ENCODE measurements at regions not wholly inside any gene's neighbourhood (a gene's known extent, or its start where the extent isn't known, plus 50 kb on each side); places are given as distances from the start of the nearest gene placed in this dataset.
"Not testable (repeated sequence)": the region's sequence is repeated elsewhere in the genome, so short reads cannot be mapped to it uniquely, and the experiment has no call there.

- DNase-seq (ENCODE audit: low read depth) = no peak
- no peak overlapping the region for H3K4me3 ChIP-seq (ENCODE audit: low read depth, low read length)
Observed at GRCh38 chr3:28018925-28019718, 222.3 kb upstream of the CMC1 start.

GRCh38 chr3:28019740-28020139 lies 221.7 kb upstream of the CMC1 start:
- H3K4me3 ChIP-seq (ENCODE audit: low read depth, low read length) = no peak overlapping the region
- no peak for DNase-seq (ENCODE audit: low read depth)

- no peak for DNase-seq (ENCODE audit: low read depth)
- H3K4me3 ChIP-seq (ENCODE audit: low read depth, low read length) = no peak overlapping the region
Observed at GRCh38 chr3:28022916-28023315, 218.5 kb upstream of the CMC1 start.

- DNase-seq (ENCODE audit: low read depth) = no peak
- no peak overlapping the region for H3K4me3 ChIP-seq (ENCODE audit: low read depth, low read length)
Observed at GRCh38 chr3:28028554-28028953, 212.9 kb upstream of the CMC1 start.

- no peak overlapping the region for H3K4me3 ChIP-seq (ENCODE audit: low read depth, low read length)
- DNase-seq (ENCODE audit: low read depth) = no peak
Observed at GRCh38 chr3:28033059-28033784, 208.2 kb upstream of the CMC1 start.

GRCh38 chr3:28036599-28037575 lies 204.5 kb upstream of the CMC1 start:
- no peak for DNase-seq (ENCODE audit: low read depth)
- H3K4me3 ChIP-seq (ENCODE audit: low read depth, low read length) = no peak overlapping the region

- H3K4me3 ChIP-seq (ENCODE audit: low read depth, low read length) = no peak overlapping the region
- DNase-seq (ENCODE audit: low read depth) = no peak
Observed at GRCh38 chr3:28039234-28039633, 202.2 kb upstream of the CMC1 start.

- DNase-seq (ENCODE audit: low read depth) = no peak
- no peak overlapping the region for H3K4me3 ChIP-seq (ENCODE audit: low read depth, low read length)
Observed at GRCh38 chr3:28039829-28040228, 201.6 kb upstream of the CMC1 start.

GRCh38 chr3:28042095-28042635 lies 199.3 kb upstream of the CMC1 start:
- DNase-seq (ENCODE audit: low read depth) = no peak
- no peak overlapping the region for H3K4me3 ChIP-seq (ENCODE audit: low read depth, low read length)

- DNase-seq (ENCODE audit: low read depth) = no peak
- H3K4me3 ChIP-seq (ENCODE audit: low read depth, low read length) = no peak overlapping the region
Observed at GRCh38 chr3:28042707-28043106, 198.7 kb upstream of the CMC1 start.

GRCh38 chr3:28050120-28050519 lies 191.3 kb upstream of the CMC1 start:
- H3K4me3 ChIP-seq (ENCODE audit: low read depth, low read length) = no peak overlapping the region
- DNase-seq (ENCODE audit: low read depth) = no peak

- DNase-seq (ENCODE audit: low read depth) = peak; percentile 24
- no peak overlapping the region for H3K4me3 ChIP-seq (ENCODE audit: low read depth, low read length)
Observed at GRCh38 chr3:28050885-28051284, 190.5 kb upstream of the CMC1 start.

GRCh38 chr3:28053759-28054158 lies 187.7 kb upstream of the CMC1 start:
- H3K4me3 ChIP-seq (ENCODE audit: low read depth, low read length) = no peak overlapping the region
- peak; percentile 28 for DNase-seq (ENCODE audit: low read depth)

GRCh38 chr3:28056806-28057205 lies 184.6 kb upstream of the CMC1 start:
- no peak for DNase-seq (ENCODE audit: low read depth)
- no peak overlapping the region for H3K4me3 ChIP-seq (ENCODE audit: low read depth, low read length)

GRCh38 chr3:28057539-28057938 lies 183.9 kb upstream of the CMC1 start:
- H3K4me3 ChIP-seq (ENCODE audit: low read depth, low read length) = no peak overlapping the region
- DNase-seq (ENCODE audit: low read depth) = no peak

- not testable (repeated sequence) for H3K4me3 ChIP-seq (ENCODE audit: low read depth, low read length); DNase-seq (ENCODE audit: low read depth)
Observed at GRCh38 chr3:28059199-28059598, 182.2 kb upstream of the CMC1 start.

GRCh38 chr3:28066020-28066419 lies 175.4 kb upstream of the CMC1 start:
- H3K4me3 ChIP-seq (ENCODE audit: low read depth, low read length) = no peak overlapping the region
- DNase-seq (ENCODE audit: low read depth) = no peak

- no peak for DNase-seq (ENCODE audit: low read depth)
- H3K4me3 ChIP-seq (ENCODE audit: low read depth, low read length) = no peak overlapping the region
Observed at GRCh38 chr3:28067014-28067413, 174.4 kb upstream of the CMC1 start.

- no peak overlapping the region for H3K4me3 ChIP-seq (ENCODE audit: low read depth, low read length)
- no peak for DNase-seq (ENCODE audit: low read depth)
Observed at GRCh38 chr3:28068342-28068741, 173.1 kb upstream of the CMC1 start.

GRCh38 chr3:28069438-28069837 lies 172.0 kb upstream of the CMC1 start:
- DNase-seq (ENCODE audit: low read depth) = no peak

More at GRCh38 chr3:28069438-28069837, 172.0 kb upstream of the CMC1 start:
- no peak overlapping the region for H3K4me3 ChIP-seq (ENCODE audit: low read depth, low read length)
